NCI-H510A (cell line): ENCODE measurements at regions not wholly inside any gene's neighbourhood (a gene's known extent, or its start where the extent isn't known, plus 50 kb on each side); places are given as distances from the start of the nearest gene placed in this dataset.
"Not testable (repeated sequence)": the region's sequence is repeated elsewhere in the genome, so short reads cannot be mapped to it uniquely, and the experiment has no call there.

Experiments
- DNase-seq: peaks from one replicate; lab custom pipeline; 2025; lab: John Stamatoyannopoulos, UW

- DNase-seq: not testable (repeated sequence)
Measured at GRCh38 chr9:94387338-94388010, 59.0 kb upstream of the NUTM2F start.

- DNase-seq: not testable (repeated sequence)
Measured at GRCh38 chr9:94388011-94388406, 59.6 kb upstream of the NUTM2F start.

DNA sequence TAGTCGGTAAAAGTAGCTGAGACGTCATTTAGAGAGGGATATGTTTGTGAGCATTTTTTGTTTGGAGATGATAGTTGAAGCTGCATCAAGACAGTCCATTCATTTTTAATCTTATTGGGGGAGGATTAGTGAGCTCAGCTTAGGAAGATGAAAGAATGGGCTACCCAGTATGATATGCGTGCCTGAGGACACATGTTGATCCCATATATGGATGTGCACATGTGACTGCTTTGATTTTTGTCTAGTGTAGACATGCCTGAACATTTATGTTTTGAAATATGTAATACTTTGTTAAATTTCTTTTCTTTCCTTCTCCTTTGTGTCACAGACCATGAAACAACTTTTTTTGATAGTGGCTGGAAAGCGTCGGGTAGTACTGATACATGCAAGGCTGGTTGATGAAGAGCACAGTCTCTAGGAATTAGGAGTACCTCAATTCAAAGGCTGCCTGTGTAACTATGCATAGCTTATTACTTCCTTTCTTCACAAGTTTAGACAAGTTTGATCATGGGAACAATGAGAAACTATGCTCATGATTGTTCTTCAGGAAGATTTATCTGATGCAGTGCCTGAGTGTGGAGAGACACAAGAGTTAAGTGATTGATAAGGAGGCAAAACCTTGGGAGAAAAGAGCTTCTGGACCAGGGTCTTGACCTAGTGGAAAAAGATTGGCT, 62.1 kb upstream of the NUTM2F start:
- not testable (repeated sequence) for DNase-seq

DNA sequence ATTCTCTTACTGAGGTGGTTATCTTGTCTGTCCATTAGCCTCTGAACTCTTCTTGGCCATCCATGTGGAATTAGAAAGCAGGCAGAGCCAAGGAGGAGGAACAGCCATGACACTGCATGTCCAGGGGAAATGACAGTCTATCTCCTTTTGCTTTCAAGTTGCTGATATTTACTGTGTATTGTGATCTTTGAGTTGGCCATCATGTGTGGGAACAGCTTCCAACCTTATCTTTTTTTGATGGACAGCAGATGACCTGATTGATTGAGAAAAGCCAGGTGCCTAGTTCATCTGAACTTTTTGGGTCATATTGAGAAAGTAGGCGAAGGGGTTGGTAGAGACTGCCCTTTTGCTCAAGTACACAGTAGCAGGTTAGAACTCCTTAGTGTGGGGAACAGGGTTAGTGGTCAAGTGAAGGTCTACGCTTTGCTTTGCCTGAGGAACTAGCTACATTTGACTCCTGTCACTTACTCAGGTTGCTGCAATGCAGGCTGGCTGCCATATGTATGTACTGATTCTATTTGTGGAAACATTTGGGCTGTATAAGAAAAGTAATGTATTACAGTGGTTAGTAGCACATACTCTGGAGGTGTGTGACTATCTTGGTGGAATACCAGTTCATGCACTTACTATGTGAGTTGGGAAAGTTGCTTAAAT, 64.7 kb upstream of the NUTM2F start:
- not testable (repeated sequence) for DNase-seq

DNA sequence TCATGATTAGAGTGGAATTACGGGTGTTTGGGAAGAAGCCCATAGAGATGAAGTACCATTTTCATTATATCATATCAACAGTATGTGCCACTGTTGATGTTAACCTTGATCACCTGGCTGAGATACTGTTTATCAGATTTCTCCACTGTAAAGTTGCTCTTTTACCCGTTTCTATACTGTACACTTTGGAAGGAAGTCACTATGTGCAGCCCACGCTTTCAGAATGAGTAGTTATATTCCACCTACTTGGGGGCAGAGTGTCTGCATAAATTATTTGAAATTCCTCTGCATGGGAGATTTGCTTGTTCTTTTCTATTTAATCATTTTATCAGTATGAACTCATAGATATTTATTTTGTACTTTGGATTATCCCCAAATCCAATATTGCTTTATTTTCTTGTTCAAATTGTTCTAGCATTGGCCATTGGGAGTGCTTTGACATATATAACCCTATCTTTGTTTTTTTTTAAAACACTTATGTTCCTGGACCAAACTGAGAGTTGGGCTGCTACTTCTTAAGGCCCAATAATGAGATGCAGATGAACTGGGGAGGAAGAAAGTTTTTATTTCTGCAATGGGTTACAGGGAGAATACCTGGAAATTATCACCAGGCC, 69.4 kb upstream of the NUTM2F start:
- DNase-seq: not testable (repeated sequence)

DNA sequence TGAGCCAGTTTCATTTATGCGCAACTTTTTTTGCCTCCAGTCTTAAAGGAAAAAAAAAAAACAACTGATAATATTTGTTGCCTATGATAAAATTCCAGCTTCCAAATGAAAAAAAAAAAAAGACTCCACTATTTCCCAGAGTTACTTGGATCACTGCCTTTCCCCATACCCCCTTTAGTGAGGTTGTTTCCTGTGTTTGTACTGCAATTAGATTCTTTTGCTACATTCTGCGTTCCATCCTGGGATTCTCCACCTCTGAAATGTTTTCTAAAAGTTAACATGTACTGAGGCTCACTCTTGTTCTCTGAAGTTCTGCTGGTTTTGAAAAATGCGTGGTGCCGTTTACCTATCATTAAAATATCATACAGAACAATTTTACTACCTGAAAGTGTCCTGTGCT, 72.0 kb upstream of the NUTM2F start:
- DNase-seq: not testable (repeated sequence)

DNA sequence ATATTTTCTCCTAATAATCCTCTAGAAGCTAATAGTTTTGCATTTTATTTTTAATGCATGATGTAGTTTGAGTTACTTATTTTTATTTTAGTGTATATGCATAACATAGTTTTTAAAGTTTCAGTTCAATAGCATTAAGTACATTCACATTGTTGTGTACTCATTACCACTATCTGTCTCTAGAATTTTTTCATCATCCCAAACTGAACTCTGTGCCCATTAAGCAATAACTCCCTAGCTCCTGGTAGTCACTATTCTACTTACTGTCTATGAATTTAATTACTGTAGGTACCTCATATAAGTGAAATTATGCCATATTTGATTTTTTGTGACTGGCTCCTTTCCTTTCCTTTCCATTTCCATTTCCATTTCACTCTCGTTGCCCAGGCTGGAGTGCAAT, 74.4 kb upstream of the NUTM2F start:
- not testable (repeated sequence) for DNase-seq

DNA sequence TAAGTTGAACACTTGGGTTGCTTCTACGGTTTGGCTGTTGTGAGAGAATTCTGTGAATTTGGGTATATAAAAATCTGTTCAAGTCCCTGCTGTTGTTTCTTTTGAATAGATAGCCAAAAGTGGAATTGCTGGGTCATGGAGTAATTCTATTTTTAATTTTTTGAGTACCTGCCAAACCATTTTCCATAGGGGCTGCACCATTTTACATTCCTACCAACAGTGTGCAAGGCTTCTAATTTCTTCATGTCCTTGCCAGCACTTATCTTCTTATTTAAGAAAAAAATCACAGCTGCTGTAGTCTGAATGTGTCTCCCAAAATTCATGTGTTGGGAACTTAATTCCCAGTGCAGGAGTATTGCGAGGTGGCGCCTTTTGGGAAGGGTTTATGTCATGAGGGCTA, 75.1 kb upstream of the NUTM2F start:
- DNase-seq: not testable (repeated sequence)

DNA sequence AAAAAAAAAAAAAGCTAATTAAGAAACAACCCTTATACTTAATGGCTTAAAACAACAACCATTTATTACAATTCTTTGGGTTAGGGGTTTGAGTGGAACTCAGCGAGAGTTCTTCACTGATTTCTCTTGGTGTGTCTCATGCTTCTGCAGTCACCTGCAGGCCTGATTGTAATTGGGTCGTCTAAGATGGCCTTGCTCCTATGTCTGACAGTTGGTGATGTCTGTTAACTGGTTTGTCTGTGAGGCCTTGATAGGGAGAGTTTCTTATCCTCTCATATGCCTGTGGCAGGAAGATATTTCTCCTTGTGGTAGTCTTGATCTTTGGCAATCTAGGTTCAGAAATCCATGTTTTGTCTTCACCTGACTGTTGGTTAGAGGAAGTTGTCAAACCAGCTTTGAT, 85.2 kb upstream of the NUTM2F start:
- not testable (repeated sequence) for DNase-seq

GRCh38 chr9:94415111-94415510, 86.7 kb upstream of the NUTM2F start:
- DNase-seq: not testable (repeated sequence)

DNA sequence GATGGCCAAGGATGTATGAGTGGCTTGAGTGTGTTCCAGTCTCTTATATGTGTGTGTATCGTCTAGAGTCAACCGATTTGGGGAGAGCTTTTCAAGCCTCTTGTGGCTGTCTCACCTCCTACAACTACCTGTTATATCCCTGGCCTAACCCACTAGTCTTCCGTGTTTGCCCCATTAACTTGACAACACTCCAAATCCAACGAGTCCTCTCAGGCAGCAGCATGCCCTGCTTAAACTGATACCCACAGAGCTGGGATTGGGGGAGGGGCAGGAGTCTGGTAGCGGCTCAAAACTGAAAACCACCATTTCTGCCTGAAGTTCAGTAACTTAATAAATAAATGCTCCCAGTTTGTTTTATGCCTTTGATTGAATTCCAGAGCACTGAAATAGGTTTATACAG, 91.7 kb upstream of the NUTM2F start:
- peak; percentile 14 for DNase-seq

DNA sequence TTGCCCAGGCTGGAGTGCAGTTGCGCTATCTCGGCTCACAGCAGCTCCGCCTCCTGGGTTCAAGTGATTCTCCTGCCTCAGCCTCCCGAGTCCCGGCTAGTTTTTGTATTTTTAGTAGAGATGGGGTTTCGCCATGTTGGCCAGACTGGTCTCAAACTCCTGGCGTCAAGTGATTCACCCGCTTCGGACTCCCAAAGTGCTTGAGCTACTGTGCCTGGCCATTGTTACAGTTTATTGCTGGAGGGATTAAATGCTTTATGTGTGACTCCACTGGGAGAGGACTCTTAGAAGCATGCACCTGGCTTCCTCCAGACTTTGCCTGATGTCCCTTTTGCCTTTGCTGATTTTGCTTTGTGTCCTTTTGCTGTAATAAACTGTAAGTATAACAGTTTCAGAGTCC, 93.5 kb upstream of the NUTM2F start:
- not testable (repeated sequence) for DNase-seq

DNA sequence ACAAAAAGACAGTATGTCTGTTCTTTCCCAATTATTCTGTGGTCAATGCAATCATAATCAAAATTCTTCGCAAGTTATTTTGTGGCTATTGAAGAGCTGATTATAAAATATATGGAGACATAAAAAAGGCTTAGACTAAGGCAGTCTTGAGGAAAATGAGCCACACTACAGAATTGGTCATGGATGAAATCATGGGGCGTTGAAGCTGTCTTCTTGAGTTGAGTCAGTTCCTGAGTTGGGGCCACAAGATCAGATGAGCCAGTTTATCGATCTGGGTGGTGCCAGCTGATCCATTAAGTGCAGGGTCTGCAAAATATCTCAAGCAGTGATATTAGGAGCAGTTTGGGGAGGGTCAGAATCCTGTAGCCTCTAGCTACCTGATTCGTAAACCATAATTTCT, 96.9 kb upstream of the NUTM2F start:
- DNase-seq: not testable (repeated sequence)

DNA sequence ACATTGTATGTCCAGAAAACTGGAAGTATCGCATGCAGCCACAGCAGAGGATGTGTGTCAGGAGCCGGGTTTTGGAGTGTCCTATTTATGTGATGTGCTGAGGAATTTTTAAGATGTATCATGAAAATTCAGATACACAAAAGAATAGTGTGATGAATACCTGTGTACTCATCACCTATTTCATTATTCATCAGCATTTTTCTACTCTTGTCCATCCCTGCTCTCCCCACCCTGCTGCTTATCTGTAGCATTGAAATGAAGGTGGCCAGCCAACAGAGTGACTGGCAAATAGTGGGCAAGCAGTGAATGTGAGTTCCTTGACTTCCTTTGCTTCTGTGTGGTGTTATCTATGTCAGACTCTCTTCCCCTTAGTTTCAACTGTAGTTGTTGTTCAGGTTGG, 108.7 kb upstream of the NUTM2F start:
- DNase-seq: not testable (repeated sequence)

DNA sequence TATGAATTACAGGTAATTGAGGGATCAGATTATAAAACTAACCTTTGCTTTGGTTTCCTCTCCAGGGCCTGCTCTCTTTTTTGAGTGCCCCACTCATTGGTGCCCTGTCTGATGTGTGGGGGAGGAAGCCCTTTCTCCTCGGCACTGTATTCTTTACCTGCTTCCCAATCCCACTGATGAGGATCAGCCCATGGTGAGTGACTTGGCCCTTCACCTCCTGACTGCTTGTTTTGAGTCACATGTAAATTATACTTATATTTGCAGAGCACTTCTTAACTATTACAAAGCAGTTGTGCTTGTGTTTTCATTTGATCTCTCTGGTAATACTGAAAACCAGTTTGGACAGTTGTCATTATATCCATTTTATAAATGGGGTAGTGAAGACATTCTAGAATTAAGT, 109.9 kb upstream of the NUTM2F start:
- not testable (repeated sequence) for DNase-seq

- not testable (repeated sequence) for DNase-seq
Measured at GRCh38 chr9:94441146-94441545, 112.7 kb upstream of the NUTM2F start.

DNA sequence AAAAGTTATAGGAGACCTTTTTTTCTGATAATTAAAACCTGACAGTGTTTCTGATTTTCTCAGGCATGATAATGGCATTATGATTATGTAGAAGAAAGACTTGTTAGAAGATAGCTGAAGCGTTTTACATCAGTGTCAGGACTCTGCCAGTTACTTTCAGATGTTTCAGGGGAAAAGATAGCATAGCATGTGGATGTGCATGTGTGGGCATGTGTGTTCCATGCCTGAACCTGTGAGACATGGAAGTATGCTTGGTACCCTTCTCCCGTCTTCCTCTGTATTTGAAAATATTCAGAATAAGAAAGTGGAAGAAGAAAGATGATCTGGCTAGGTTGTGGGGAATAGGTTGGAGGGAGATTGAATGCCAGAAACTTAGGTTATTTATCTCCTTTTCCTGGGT, 113.1 kb upstream of the PCAT7 start:
- no peak for DNase-seq

GRCh38 chr9:94443032-94443722, 111.7 kb upstream of the PCAT7 start:
- DNase-seq: peak; percentile 5

DNA sequence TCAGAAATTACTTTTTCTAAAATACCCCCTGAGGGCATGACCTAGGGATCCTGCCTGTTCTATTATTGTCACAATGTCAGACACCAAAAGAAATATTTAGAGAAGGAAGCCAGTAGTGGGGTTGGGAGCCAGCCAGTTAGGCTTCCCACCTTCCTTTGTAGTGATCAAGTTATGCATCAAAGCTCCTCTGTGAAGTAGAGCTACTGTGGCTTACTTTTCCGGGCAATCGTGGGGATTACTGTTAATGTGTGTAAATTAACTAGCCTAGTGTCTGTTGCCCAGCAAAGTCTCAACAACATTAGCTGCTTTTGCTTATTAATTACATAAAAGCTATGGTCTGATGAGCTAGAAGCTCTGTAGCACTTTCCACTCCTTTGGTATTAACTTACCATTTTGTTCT, 109.0 kb upstream of the PCAT7 start:
- DNase-seq: no peak

GRCh38 chr9:94449486-94449885, 105.4 kb upstream of the PCAT7 start:
- no peak for DNase-seq

DNA sequence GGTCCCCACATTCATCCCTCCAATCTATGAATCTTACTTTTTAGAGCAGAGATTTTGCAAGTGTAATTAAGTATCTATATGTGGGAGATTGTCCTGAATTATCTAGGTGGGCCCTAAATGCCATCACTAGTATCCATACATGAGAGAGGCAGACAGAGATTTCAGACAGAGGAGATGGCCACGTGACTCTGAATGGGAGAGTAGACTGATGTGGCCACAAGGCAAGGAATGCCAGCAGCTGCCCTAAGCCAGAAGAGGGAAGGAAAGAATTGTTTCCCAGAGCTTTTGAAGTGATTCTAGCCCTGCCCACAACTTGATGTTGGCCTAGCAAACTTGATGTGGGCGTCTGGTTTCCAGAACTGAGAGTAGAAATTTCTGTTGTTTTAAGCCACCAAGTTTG, 90.1 kb upstream of the PCAT7 start:
- no peak for DNase-seq

DNA sequence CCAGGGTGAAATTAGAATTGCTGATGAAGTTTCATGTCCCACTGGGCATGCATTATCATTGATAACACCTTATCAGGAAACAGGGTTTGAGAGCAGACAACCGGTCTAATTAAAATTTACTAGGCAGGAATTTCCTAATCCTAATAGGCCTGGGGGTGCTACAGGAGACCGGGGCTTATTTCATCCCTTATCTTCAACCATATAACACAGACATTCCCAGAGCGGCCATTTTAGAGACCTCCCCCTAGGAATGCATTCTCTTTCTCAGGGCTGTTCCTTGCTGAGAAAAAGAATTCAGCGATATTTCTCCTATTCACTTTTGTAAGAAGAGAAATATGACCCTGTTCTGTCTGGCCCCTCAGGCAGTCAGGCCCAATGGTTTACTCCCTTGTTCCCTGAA, 82.8 kb upstream of the PCAT7 start:
- DNase-seq: not testable (repeated sequence)
